ENCODE measurements at regions not wholly inside any gene's neighbourhood (a gene's known extent, or its start where the extent isn't known, plus 50 kb on each side); places are given as distances from the start of the nearest gene placed in this dataset.
A peak's percentile ranks its signal among the peaks of the same experiment; 100 is the strongest.

- Mint-ChIP-seq H3K4me1 (peaks cover 10 to 12% of the 10 kb centered on the region in 2 experiments), H3K4me3 (no peak overlapping the region), H3K27ac (peak overlapping the region in 1 of 3 experiments; percentile 79; a peak in 2 of 7 replicates), H3K27me3 (ENCODE audit: low read depth) (no peaks in the 10 kb centered on the region; the same call in 1 of the 2 replicates), H3K9me3 (no peaks in the 10 kb centered on the region), H3K36me3 (ENCODE audit: insufficient read depth in 1 of 3, low read depth in 3 of 3) (no peaks in the 10 kb centered on the region)
- peaks cover 3% of the 10 kb centered on the region; the same call in 1 of the 2 replicates for H3K4me1 ChIP-seq (ENCODE audit: insufficient read depth, low read length)
- H3K9ac ChIP-seq (ENCODE audit: extremely low read depth, insufficient read length, low read length) = no peak overlapping the region
- no peak overlapping the region for H3K4ac ChIP-seq (ENCODE audit: low read depth, low read length)
- H3K4me2 ChIP-seq (ENCODE audit: insufficient read depth, insufficient read length, low read length) = no peak overlapping the region
- no peaks in the 10 kb centered on the region for H4K20me1 ChIP-seq (ENCODE audit: control insufficient read depth, insufficient read depth, insufficient read length)
- no peak overlapping the region for H2BK5ac ChIP-seq (ENCODE audit: insufficient read length, low read length)
- H4K5ac ChIP-seq (ENCODE audit: insufficient read length, low read depth, low read length) = no peak overlapping the region
- H3K27me3 ChIP-seq (ENCODE audit: insufficient read depth, low read length) = no peaks in the 10 kb centered on the region
- no peak overlapping the region for H3K14ac ChIP-seq (ENCODE audit: insufficient read depth, low read length)
- H3K23me2 ChIP-seq (ENCODE audit: insufficient read length, low read depth, low read length, poor library complexity, severe bottlenecking) = no peaks in the 10 kb centered on the region
- H3K9me3 ChIP-seq (ENCODE audit: control insufficient read depth, low read depth, low read length) = no peaks in the 10 kb centered on the region
- H2BK120ac ChIP-seq (ENCODE audit: low read depth, low read length, poor library complexity, severe bottlenecking) = no peak overlapping the region
- no peak overlapping the region for H2BK20ac ChIP-seq (ENCODE audit: low read depth, low read length, poor library complexity, severe bottlenecking)
- H3K56ac ChIP-seq (ENCODE audit: insufficient read length, low read depth, low read length) = no peak overlapping the region
- no peak for DNase-seq
- no peak overlapping the region for H3K27ac ChIP-seq (ENCODE audit: insufficient read length, low read depth, low read length)
- H2AK5ac ChIP-seq (ENCODE audit: insufficient read length, low read length) = no peak overlapping the region
- H3T11ph ChIP-seq (ENCODE audit: low read length) = no peak overlapping the region
- H3K18ac ChIP-seq (ENCODE audit: insufficient read length, low read depth, low read length) = no peak overlapping the region
- no peak overlapping the region for H4K8ac ChIP-seq (replicated peaks; ENCODE audit: insufficient read length, low read depth, low read length)
- no peak overlapping the region for H3K23ac ChIP-seq (ENCODE audit: insufficient read length, low read depth, low read length)
- H4K91ac ChIP-seq (ENCODE audit: insufficient read length, low read depth, low read length) = no peak overlapping the region
- no peaks in the 10 kb centered on the region for H3K79me2 ChIP-seq (ENCODE audit: insufficient read depth, low read length)
- no peak overlapping the region for H2BK12ac ChIP-seq (ENCODE audit: insufficient read length, low read depth, low read length)
- H2BK15ac ChIP-seq (ENCODE audit: low read depth, low read length) = no peak overlapping the region
- no CpG with 5 or more reads among the region's 2 CpGs for WGBS (ENCODE audit: extremely low coverage, insufficient read length, low lambda C conversion rate)
- no peaks in the 10 kb centered on the region for H3K79me1 ChIP-seq (ENCODE audit: insufficient read depth, low read depth, low read length, poor library complexity, severe bottlenecking)
- TF ChIP-seq CTCF (conservative IDR thresholded peaks at IDR 0.05) = peak; percentile 81
- H2AFZ ChIP-seq (ENCODE audit: low read length) = peak overlapping the region; percentile 91
Measured at GRCh38 chr12:98373025-98373554, 142.3 kb upstream of the TMPO start.

Measured in H9 (cell line).